Naive thymus-derived CD8-positive, alpha-beta T cell (primary cell): ENCODE measurements at regions not wholly inside any gene's neighbourhood (a gene's known extent, or its start where the extent isn't known, plus 50 kb on each side); places are given as distances from the start of the nearest gene placed in this dataset.
"Not testable (repeated sequence)": the region's sequence is repeated elsewhere in the genome, so short reads cannot be mapped to it uniquely, and the experiment has no call there.

Experiments used
- ATAC-seq, 2 donors: fragments of 150-1000 bp; cut with Tn5 transposase in 1 of 2; sonication (Bioruptor Pico), chemical (Tn5 transposase) in 1 of 2; 1 replicate in 1 of 2; 2 replicates in 1 of 2; pipeline ENCODE4 v1.10.0; 2021; ENCODE audit warnings: mild to moderate bottlenecking in 2 of 2, moderate library complexity in 2 of 2
- POLR2A ChIA-PET: fragments of 350-600 bp; sonication (Branson Sonifier 250); formaldehyde crosslinking; loops from one replicate; lab custom pipeline; 2021; ENCODE audit warnings: antibody characterized with exemption; lab: Charles Lee
- DNase-seq, 10 donors: peaks; one replicate each; pipeline versions ENCODE4 v3.0.0 to v3.0.0-alpha.2; 2020 to 2022
- H3K27ac Mint-ChIP-seq, 10 donors: one replicate each; pipeline ENCODE4 v1.8.0; 2020 to 2022; ENCODE audit warnings: mild to moderate bottlenecking in 10 of 10, mixed read lengths in 10 of 10, moderate library complexity in 4 of 10, inconsistent platforms in 1 of 10
- H3K27me3 Mint-ChIP-seq, 5 donors: one replicate each; pipeline ENCODE4 v1.8.0; 2021 to 2022; ENCODE audit warnings: mixed read lengths in 5 of 5
- H3K36me3 Mint-ChIP-seq, 3 donors: one replicate each; pipeline ENCODE4 v1.8.0; 2020 to 2022; ENCODE audit warnings: mixed read lengths in 3 of 3, mild to moderate bottlenecking in 2 of 3, inconsistent platforms in 1 of 3
- H3K4me1 Mint-ChIP-seq, 4 donors: one replicate each; pipeline ENCODE4 v1.8.0; 2021 to 2022; ENCODE audit warnings: mixed read lengths in 4 of 4
- H3K4me3 Mint-ChIP-seq, 10 donors: one replicate each; pipeline ENCODE4 v1.8.0; 2020 to 2022; ENCODE audit warnings: mild to moderate bottlenecking in 10 of 10, mixed read lengths in 10 of 10, moderate library complexity in 6 of 10, inconsistent platforms in 1 of 10
- H3K9me3 Mint-ChIP-seq, 9 donors: one replicate each; pipeline ENCODE4 v1.8.0; 2020 to 2022; ENCODE audit warnings: mixed read lengths in 9 of 9, mild to moderate bottlenecking in 3 of 9, inconsistent platforms in 1 of 9, moderate library complexity in 1 of 9

DNA sequence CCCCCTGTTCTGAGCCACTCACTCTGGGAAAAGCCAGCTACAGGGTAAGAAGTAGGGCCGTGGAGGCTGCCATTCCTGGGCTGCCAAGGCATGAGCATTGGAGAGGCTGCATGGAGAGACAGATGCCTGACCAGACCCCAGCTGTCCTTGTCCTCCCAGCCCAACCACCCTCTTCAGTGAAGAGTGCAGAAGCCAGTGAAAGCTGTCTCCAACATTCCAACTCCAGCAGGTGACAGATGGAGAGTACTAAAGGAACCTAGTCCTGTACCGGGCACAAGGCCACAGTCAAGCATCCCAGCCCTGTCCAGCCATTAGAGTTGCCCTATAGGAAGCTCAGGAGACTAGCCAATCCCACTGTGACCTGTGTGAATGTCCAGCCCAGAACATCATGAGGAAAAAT is 165.1 kb downstream of the DIRAS2 start:
- Mint-ChIP-seq H3K9me3 (no peaks in the 10 kb centered on the region), H3K36me3 (no peaks in the 10 kb centered on the region), H3K27ac (no peak overlapping the region), H3K4me1 (no peaks in the 10 kb centered on the region), H3K27me3 (peaks cover 0 to 9% (median 4%) of the 10 kb centered on the region in 5 donors), H3K4me3 (no peak overlapping the region)
- DNase-seq (no peak), ATAC-seq (no peak)
- POLR2A ChIA-PET, result no interaction called here

DNA sequence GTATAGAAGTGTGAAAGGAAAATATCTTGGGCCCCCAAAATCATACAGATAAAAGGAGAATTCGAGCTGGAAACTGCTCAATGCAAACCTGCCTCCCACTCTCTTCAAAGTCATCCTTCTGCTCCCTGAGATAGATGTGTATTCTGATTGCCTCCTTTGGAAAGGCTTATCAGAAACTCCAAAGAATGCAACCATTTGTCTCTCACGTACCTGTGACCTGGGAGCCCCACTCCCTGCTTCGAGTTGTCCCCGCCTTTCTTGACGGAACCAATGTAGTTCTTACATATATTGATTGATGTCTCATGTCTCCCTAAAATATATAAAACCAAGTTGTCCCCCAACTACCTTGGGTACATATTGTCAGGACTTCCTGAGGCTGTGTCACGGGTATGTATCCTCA is 163.8 kb downstream of the DIRAS2 start:
- ATAC-seq, result no peak
- POLR2A ChIA-PET, result no interaction called here
- no peak overlapping the region for H3K27ac Mint-ChIP-seq
- no peaks in the 10 kb centered on the region for H3K4me1 Mint-ChIP-seq
- DNase-seq, result no peak
- H3K9me3 Mint-ChIP-seq, result no peaks in the 10 kb centered on the region
- peaks cover 0 to 9% (median 4%) of the 10 kb centered on the region in 5 donors for H3K27me3 Mint-ChIP-seq
- H3K36me3 Mint-ChIP-seq, result no peaks in the 10 kb centered on the region
- H3K4me3 Mint-ChIP-seq, result no peak overlapping the region

GRCh38 chr9:90485028-90485427 is 157.6 kb downstream of the DIRAS2 start:
- DNase-seq, result no peak

GRCh38 chr9:90489066-90489465 is 153.6 kb downstream of the DIRAS2 start:
- DNase-seq, result no peak
- Mint-ChIP-seq H3K4me1 (peaks cover 0 to 3% (median 0%) of the 10 kb centered on the region in 4 donors), H3K9me3 (peaks cover 0 to 11% (median 2%) of the 10 kb centered on the region in 9 donors), H3K27ac (no peak overlapping the region), H3K36me3 (peaks cover 0 to 6% (median 0%) of the 10 kb centered on the region in 3 donors), H3K4me3 (no peak overlapping the region), H3K27me3 (peaks cover 10 to 51% (median 20%) of the 10 kb centered on the region in 5 donors)
- no peak for ATAC-seq
- POLR2A ChIA-PET, result no interaction called here

More at GRCh38 chr9:90485028-90485427, 157.6 kb downstream of the DIRAS2 start:
- Mint-ChIP-seq H3K4me3 (no peak overlapping the region), H3K36me3 (peaks cover 0 to 6% (median 0%) of the 10 kb centered on the region in 3 donors), H3K27me3 (peaks cover 6 to 28% (median 17%) of the 10 kb centered on the region in 5 donors), H3K9me3 (peaks cover 0 to 9% (median 0%) of the 10 kb centered on the region in 9 donors), H3K27ac (no peak overlapping the region), H3K4me1 (no peaks in the 10 kb centered on the region)
- POLR2A ChIA-PET, result no interaction called here
- ATAC-seq, result no peak

DNA sequence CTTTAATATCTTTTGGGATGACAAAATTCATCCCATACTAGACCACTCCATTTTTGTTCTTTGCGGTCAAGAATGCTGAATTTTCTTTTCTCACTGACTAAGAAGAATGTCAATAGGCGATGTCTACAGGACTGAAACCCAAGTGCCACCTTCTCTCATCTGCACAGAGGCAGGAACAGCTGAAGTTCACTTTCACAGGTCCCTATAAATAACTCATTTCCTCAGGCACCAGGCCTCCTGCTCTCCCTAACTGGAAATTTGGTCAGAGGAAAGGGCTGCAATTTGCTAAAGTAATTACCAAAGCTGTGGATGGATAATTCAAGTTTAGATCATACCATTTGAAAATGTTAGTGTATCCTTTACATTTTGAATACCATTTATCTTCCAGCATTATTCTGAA is 142.9 kb downstream of the DIRAS2 start:
- H3K9me3 Mint-ChIP-seq, result peaks cover 0 to 9% (median 0%) of the 10 kb centered on the region in 9 donors
- H3K27ac Mint-ChIP-seq, result no peak overlapping the region
- POLR2A ChIA-PET, result no interaction called here
- no peaks in the 10 kb centered on the region for H3K36me3 Mint-ChIP-seq
- ATAC-seq (no peak), DNase-seq (no peak)
- no peak overlapping the region for H3K4me3 Mint-ChIP-seq
- H3K4me1 Mint-ChIP-seq, result no peaks in the 10 kb centered on the region
- H3K27me3 Mint-ChIP-seq, result peaks cover 2 to 13% (median 6%) of the 10 kb centered on the region in 5 donors

- ATAC-seq, result no peak
- Mint-ChIP-seq H3K27ac (no peak overlapping the region), H3K4me3 (no peak overlapping the region), H3K4me1 (no peaks in the 10 kb centered on the region), H3K36me3 (no peaks in the 10 kb centered on the region), H3K27me3 (peaks cover 0 to 13% (median 4%) of the 10 kb centered on the region in 5 donors), H3K9me3 (no peaks in the 10 kb centered on the region)
- POLR2A ChIA-PET, result no interaction called here
- DNase-seq, result no peak
Measured at GRCh38 chr9:90502134-90502533, 140.5 kb downstream of the DIRAS2 start.

DNA sequence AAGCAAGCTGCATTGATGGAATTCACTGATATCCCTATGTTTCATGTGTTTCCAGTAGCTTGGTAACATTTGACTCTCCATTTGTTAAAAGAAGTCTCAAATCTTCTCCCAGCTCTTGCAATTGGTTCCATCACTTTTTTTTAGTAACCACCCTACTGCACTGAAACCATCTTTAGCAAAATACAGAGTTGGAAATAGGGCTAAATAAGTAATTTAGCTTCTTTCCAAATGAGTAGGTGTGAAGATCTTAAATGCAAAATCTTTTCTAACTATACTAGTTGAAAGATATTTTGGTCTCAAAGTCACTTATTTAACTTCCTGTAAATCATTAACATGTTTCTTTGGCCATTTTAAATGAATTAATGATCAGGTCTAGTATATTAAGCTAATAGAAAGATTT is 138.1 kb downstream of the DIRAS2 start:
- Mint-ChIP-seq H3K4me1 (peaks cover under 1 to 5% (median 2%) of the 10 kb centered on the region in 4 donors), H3K9me3 (no peaks in the 10 kb centered on the region), H3K27me3 (peaks cover 0 to 20% (median 1%) of the 10 kb centered on the region in 5 donors), H3K36me3 (no peaks in the 10 kb centered on the region), H3K4me3 (no peak overlapping the region), H3K27ac (no peak overlapping the region)
- DNase-seq, result no peak
- no peak for ATAC-seq
- POLR2A ChIA-PET, result no interaction called here

DNA sequence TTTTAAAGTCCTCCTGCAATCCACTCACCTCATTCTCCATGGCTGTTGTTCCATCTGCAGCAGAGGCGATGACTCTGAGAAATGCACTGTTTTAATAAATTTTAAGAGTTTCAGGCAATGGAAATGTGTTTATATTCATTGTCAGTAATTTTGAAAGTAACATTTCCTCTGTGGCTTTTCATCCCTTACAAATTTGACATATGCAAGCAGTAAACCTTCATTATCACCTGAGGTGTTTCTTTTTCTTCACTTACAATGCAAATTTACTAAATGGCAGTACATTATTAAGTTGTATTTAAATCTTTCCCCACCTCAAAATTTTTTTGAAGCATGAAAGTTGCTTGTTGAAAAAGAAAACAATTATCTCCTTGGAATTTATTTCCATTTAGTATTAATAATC is 136.9 kb downstream of the DIRAS2 start:
- H3K4me1 Mint-ChIP-seq, result peaks cover 2 to 9% (median 5%) of the 10 kb centered on the region in 4 donors
- H3K4me3 Mint-ChIP-seq, result no peak overlapping the region
- DNase-seq (no peak), ATAC-seq (no peak)
- H3K36me3 Mint-ChIP-seq, result no peaks in the 10 kb centered on the region
- H3K27me3 Mint-ChIP-seq, result peaks cover 0 to 18% (median 1%) of the 10 kb centered on the region in 5 donors
- H3K9me3 Mint-ChIP-seq, result no peaks in the 10 kb centered on the region
- POLR2A ChIA-PET, result no interaction called here
- no peak overlapping the region for H3K27ac Mint-ChIP-seq

DNA sequence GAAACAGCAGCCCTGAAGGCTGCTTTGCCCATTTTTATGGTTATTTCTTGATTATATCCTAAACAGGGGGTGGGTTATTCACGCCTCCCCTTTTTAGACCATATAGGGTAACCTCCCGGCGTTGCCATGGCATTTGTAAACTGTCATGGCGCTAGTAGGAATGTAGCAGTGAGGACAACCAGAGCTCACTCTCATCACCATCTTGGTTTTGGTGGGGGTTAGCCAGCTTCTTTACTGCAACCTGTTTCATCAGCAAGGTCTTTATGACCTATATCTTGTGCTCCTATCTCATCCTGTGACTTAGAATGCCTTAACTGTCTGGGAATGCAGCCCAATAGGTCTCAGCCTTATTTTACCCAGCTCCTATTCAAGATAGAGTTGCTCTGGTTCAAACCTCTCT is 136.2 kb downstream of the DIRAS2 start:
- ATAC-seq, H3K27ac Mint-ChIP-seq, H3K4me1 Mint-ChIP-seq, H3K9me3 Mint-ChIP-seq, POLR2A ChIA-PET, H3K36me3 Mint-ChIP-seq, DNase-seq, H3K4me3 Mint-ChIP-seq: not testable (repeated sequence)
- H3K27me3 Mint-ChIP-seq, result peaks cover 0 to 14% (median 3%) of the 10 kb centered on the region in 5 donors

DNA sequence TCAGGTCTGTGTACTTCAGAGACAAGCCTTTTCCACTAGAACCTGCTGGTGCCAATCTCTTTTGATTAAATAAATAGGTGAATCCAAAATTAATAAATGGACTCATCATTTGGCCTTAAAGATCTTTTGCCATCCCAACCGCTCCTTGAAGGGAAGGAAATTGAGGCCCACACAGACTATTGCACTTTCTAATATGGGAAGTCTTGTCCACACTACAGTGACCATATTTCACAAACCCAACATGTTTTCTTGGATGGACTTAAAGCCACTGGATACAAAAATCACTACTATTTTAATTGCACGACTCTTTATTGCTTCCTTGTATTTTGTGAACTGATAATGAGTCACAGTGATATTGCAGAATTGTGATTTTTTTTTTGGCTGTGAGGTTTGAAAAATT is 135.0 kb downstream of the DIRAS2 start:
- no peaks in the 10 kb centered on the region for H3K9me3 Mint-ChIP-seq
- POLR2A ChIA-PET, result no interaction called here
- no peaks in the 10 kb centered on the region for H3K36me3 Mint-ChIP-seq
- H3K27ac Mint-ChIP-seq, result no peak overlapping the region
- peaks cover 0 to 14% (median 3%) of the 10 kb centered on the region in 5 donors for H3K27me3 Mint-ChIP-seq
- ATAC-seq (no peak), DNase-seq (no peak)
- no peak overlapping the region for H3K4me3 Mint-ChIP-seq
- peaks cover 2 to 9% (median 5%) of the 10 kb centered on the region in 4 donors for H3K4me1 Mint-ChIP-seq

GRCh38 chr9:90508940-90509339 is 133.7 kb downstream of the DIRAS2 start:
- no peaks in the 10 kb centered on the region for H3K36me3 Mint-ChIP-seq
- peaks cover 2 to 9% (median 5%) of the 10 kb centered on the region in 4 donors for H3K4me1 Mint-ChIP-seq
- ATAC-seq (no peak), DNase-seq (no peak)
- peaks cover 0 to 14% (median 3%) of the 10 kb centered on the region in 5 donors for H3K27me3 Mint-ChIP-seq
- H3K27ac Mint-ChIP-seq, result no peak overlapping the region
- POLR2A ChIA-PET, result no interaction called here
- H3K9me3 Mint-ChIP-seq, result no peaks in the 10 kb centered on the region
- no peak overlapping the region for H3K4me3 Mint-ChIP-seq

DNA sequence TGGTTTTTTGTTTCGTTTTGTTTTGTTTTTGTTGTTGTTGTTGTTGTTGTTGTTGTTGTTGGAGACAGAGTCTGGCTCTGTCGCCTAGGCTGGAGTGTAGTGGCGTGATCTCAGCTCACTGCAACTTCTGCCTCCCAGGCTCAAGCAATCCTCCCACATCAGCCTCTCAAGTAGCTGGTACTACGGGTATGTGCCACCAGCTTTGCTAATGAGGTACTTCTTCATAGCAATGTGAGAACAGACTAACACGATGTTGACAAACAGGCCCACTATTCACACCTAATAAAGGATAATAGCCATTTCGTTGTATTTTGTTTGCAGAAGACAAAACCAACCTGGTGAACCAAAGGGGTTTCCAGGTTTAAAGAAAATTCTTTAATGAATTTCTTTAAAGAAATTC is 130.9 kb downstream of the DIRAS2 start:
- peaks cover 2 to 9% (median 5%) of the 10 kb centered on the region in 4 donors for H3K4me1 Mint-ChIP-seq
- H3K9me3 Mint-ChIP-seq, result no peaks in the 10 kb centered on the region
- no peak for DNase-seq
- H3K27ac Mint-ChIP-seq, result no peak overlapping the region
- H3K27me3 Mint-ChIP-seq, result peaks cover 2 to 14% (median 7%) of the 10 kb centered on the region in 5 donors
- ATAC-seq, result no peak
- no peaks in the 10 kb centered on the region for H3K36me3 Mint-ChIP-seq
- no peak overlapping the region for H3K4me3 Mint-ChIP-seq
- POLR2A ChIA-PET, result no interaction called here

DNA sequence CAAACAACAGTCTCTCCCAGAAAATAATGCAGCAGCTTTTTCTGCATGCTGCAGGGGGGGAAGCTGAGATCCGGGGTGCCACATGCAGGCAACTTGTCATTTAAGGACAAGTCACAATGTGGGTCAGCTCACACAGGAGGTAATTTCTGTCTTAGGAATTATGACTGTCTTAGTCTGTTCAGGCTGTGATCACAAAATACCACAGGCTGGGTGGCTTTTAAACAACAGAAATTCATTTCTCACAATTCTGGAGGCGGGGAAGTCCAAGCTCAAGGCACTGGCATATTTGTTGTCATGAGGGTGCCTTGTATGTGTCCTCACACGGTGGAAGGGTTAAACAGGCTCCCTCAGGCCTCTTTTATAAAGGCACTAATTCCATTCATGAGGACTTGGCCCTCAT is 127.7 kb downstream of the DIRAS2 start:
- peaks cover 0 to 2% (median 0%) of the 10 kb centered on the region in 4 donors for H3K4me1 Mint-ChIP-seq
- no peak overlapping the region for H3K27ac Mint-ChIP-seq
- DNase-seq (no peak), ATAC-seq (no peak)
- no peak overlapping the region for H3K4me3 Mint-ChIP-seq
- no peaks in the 10 kb centered on the region for H3K36me3 Mint-ChIP-seq
- peaks cover 0 to 14% (median 2%) of the 10 kb centered on the region in 5 donors for H3K27me3 Mint-ChIP-seq
- POLR2A ChIA-PET, result no interaction called here
- H3K9me3 Mint-ChIP-seq, result no peaks in the 10 kb centered on the region

GRCh38 chr9:90515510-90515909 is 127.1 kb downstream of the DIRAS2 start:
- Mint-ChIP-seq H3K36me3 (no peaks in the 10 kb centered on the region), H3K4me1 (no peaks in the 10 kb centered on the region), H3K9me3 (no peaks in the 10 kb centered on the region), H3K27me3 (peaks cover 0 to 14% (median 2%) of the 10 kb centered on the region in 5 donors), H3K4me3 (no peak overlapping the region), H3K27ac (no peak overlapping the region)
- POLR2A ChIA-PET, result interaction anchor here (0.6 kb wide), 1 partner anchor 65 kb away, joined by 3 read pairs; no protein-coding TSS in a partner anchor
- DNase-seq, result no peak
- ATAC-seq, result no peak
